ENCODE measurements at regions not wholly inside any gene's neighbourhood (a gene's known extent, or its start where the extent isn't known, plus 50 kb on each side); places are given as distances from the start of the nearest gene placed in this dataset.

GRCh38 chr5:4901305-4901811, 238.8 kb upstream of the ADAMTS16 start:
- TF ChIP-seq POLR2AphosphoS5 (IDR thresholded peaks at IDR 0.05), result no peak
- TF ChIP-seq, protein P1, sequence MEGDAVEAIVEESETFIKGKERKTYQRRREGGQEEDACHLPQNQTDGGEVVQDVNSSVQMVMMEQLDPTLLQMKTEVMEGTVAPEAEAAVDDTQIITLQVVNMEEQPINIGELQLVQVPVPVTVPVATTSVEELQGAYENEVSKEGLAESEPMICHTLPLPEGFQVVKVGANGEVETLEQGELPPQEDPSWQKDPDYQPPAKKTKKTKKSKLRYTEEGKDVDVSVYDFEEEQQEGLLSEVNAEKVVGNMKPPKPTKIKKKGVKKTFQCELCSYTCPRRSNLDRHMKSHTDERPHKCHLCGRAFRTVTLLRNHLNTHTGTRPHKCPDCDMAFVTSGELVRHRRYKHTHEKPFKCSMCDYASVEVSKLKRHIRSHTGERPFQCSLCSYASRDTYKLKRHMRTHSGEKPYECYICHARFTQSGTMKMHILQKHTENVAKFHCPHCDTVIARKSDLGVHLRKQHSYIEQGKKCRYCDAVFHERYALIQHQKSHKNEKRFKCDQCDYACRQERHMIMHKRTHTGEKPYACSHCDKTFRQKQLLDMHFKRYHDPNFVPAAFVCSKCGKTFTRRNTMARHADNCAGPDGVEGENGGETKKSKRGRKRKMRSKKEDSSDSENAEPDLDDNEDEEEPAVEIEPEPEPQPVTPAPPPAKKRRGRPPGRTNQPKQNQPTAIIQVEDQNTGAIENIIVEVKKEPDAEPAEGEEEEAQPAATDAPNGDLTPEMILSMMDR (IDR thresholded peaks at IDR 0.05), result no peak

Data from prostate gland (tissue), 2 donors.